GM23338 (cell line): ENCODE measurements at regions not wholly inside any gene's neighbourhood (a gene's known extent, or its start where the extent isn't known, plus 50 kb on each side); places are given as distances from the start of the nearest gene placed in this dataset.

Source experiments
- ATAC-seq: fragments of 200-7000 bp; cut with Tn5 transposase; 3 replicates; pipeline ENCODE4 v1.9.1; 2020
- DNase-seq: peaks from one replicate; pipeline ENCODE4 v3.0.0-alpha.2; 2015; ENCODE audit warnings: low spot score
- H2AFZ ChIP-seq: fragments of 200-600 bp; sonication (generic); 2 replicates; pipeline ENCODE4 v1.8.0; 2016; ENCODE audit warnings: antibody characterized with exemption, mild to moderate bottlenecking, moderate library complexity
- H3F3A ChIP-seq: fragments of 200-600 bp; sonication (generic); replicated peaks from 2 replicates; pipeline ENCODE4 v1.8.0; 2017; ENCODE audit warnings: antibody characterized with exemption, mixed run types, low read depth
- H3K27ac ChIP-seq: fragments of 200-600 bp; sonication (generic); 2 replicates; pipeline ENCODE4 v1.6.1; 2016; ENCODE audit warnings: low read depth
- H3K27me3 ChIP-seq: fragments of 200-600 bp; sonication (generic); 2 replicates; pipeline ENCODE4 v1.8.0; 2016; ENCODE audit warnings: mild to moderate bottlenecking, mixed run types, moderate library complexity; ENCODE audit not compliant: insufficient read depth
- H3K36me3 ChIP-seq: fragments of 200-600 bp; sonication (generic); 2 replicates; pipeline ENCODE4 v1.8.0; 2016; ENCODE audit warnings: mild to moderate bottlenecking; ENCODE audit not compliant: insufficient read depth
- H3K4me1 ChIP-seq: fragments of 200-600 bp; sonication (generic); 2 replicates; pipeline ENCODE4 v1.8.0; 2016; ENCODE audit warnings: mild to moderate bottlenecking, moderate library complexity; ENCODE audit not compliant: insufficient read depth
- H3K4me2 ChIP-seq: fragments of 200-600 bp; sonication (generic); 2 replicates; pipeline ENCODE4 v1.7.1; 2017; ENCODE audit warnings: mixed run types
- H3K4me3 ChIP-seq: fragments of 200-600 bp; sonication (generic); 2 replicates; pipeline ENCODE4 v1.6.1; 2016; ENCODE audit warnings: mixed run types
- H3K79me2 ChIP-seq: fragments of 200-600 bp; sonication (generic); replicated peaks from 2 replicates; pipeline ENCODE4 v1.8.0; 2017; ENCODE audit warnings: mild to moderate bottlenecking; ENCODE audit not compliant: insufficient read depth
- H3K9me2 ChIP-seq: fragments of 200-600 bp; sonication (generic); 2 replicates; pipeline ENCODE4 v1.8.0; 2017; ENCODE audit not compliant: insufficient read depth
- H4K20me1 ChIP-seq: fragments of 200-600 bp; sonication (generic); replicated peaks from 2 replicates; pipeline ENCODE4 v1.8.0; 2017; ENCODE audit warnings: mild to moderate bottlenecking; ENCODE audit not compliant: insufficient read depth
- H3K27ac Mint-ChIP-seq: 2 replicates; pipeline ENCODE4 v1.8.0; 2020; ENCODE audit warnings: inconsistent platforms, mild to moderate bottlenecking, moderate library complexity, mixed read lengths
- H3K27me3 Mint-ChIP-seq: 3 replicates; pipeline ENCODE4 v1.8.0; 2022; ENCODE audit warnings: low read depth, mild to moderate bottlenecking, moderate library complexity, mixed read lengths, inconsistent platforms; ENCODE audit not compliant: insufficient read depth, poor library complexity
- H3K36me3 Mint-ChIP-seq: 3 replicates; pipeline ENCODE4 v1.8.0; 2021; ENCODE audit warnings: low read depth, mild to moderate bottlenecking, inconsistent platforms, moderate library complexity, mixed read lengths
- H3K4me1 Mint-ChIP-seq: 3 replicates; pipeline ENCODE4 v1.8.0; 2020; ENCODE audit warnings: mild to moderate bottlenecking, inconsistent platforms, mixed read lengths
- H3K4me3 Mint-ChIP-seq: 3 replicates; pipeline ENCODE4 v1.8.0; 2021; ENCODE audit warnings: moderate library complexity, mild to moderate bottlenecking, inconsistent platforms, mixed read lengths
- H3K9me3 Mint-ChIP-seq: 3 replicates; pipeline ENCODE4 v1.8.0; 2020; ENCODE audit warnings: moderate library complexity, mild to moderate bottlenecking, inconsistent platforms, mixed read lengths
- CREB1 ChIP-seq: fragments of 250-450 bp; sonication (Bioruptor Pico); IDR thresholded peaks from 2 replicates; pipeline ENCODE4 v1.5.0; 2020; ENCODE audit warnings: low read depth, mild to moderate bottlenecking, moderate library complexity
- EZH2 ChIP-seq: fragments of 200-600 bp; sonication (generic); IDR thresholded peaks from one replicate; pipeline ENCODE4 v1.8.0; 2017; ENCODE audit warnings: antibody characterized with exemption, mild to moderate bottlenecking, low read depth; ENCODE audit not compliant: unreplicated experiment
- EZH2phosphoT487 ChIP-seq: fragments of 200-600 bp; sonication (generic); IDR thresholded peaks from one replicate; pipeline ENCODE4 v1.8.1; 2018; ENCODE audit warnings: antibody characterized with exemption; ENCODE audit not compliant: unreplicated experiment
- JUNB ChIP-seq: IDR thresholded peaks from one replicate; pipeline ENCODE4 v1.6.1; 2016; ENCODE audit warnings: antibody characterized with exemption; ENCODE audit not compliant: unreplicated experiment
- NANOG ChIP-seq: IDR thresholded peaks from 2 replicates; pipeline ENCODE4 v1.6.1; 2016; ENCODE audit warnings: antibody characterized with exemption, borderline replicate concordance
- POLR2AphosphoS5 ChIP-seq: IDR thresholded peaks from 2 replicates; pipeline ENCODE4 v1.6.1; 2016; ENCODE audit warnings: antibody characterized with exemption, low read depth
- STAT1 ChIP-seq: IDR thresholded peaks from one replicate; pipeline ENCODE4 v1.6.1; 2016; ENCODE audit warnings: antibody characterized with exemption; ENCODE audit not compliant: unreplicated experiment
- ZNF114 ChIP-seq: fragments of 250-450 bp; sonication (Bioruptor Pico); IDR thresholded peaks from 2 replicates; pipeline ENCODE4 v1.5.0; 2020; ENCODE audit warnings: mild to moderate bottlenecking, moderate library complexity
- ZNF331 ChIP-seq: fragments of 250-450 bp; sonication (Bioruptor Pico); IDR thresholded peaks from 2 replicates; pipeline ENCODE4 v1.5.0; 2020; ENCODE audit warnings: low read depth, mild to moderate bottlenecking, moderate library complexity
- TF ChIP-seq, protein P1 (sequence below), 2 experiments: fragments of 200-600 bp in 1 of 2; sonication (generic) in 1 of 2; conservative IDR thresholded peaks; 2 replicates each; pipeline versions ENCODE4 v1.5.1 to v1.6.1; 2016 to 2017; ENCODE audit warnings: antibody characterized with exemption in 2 of 2, low read depth in 2 of 2, mild to moderate bottlenecking in 2 of 2, moderate library complexity in 1 of 2
- TF ChIP-seq, protein P2 (sequence below): IDR thresholded peaks from 2 replicates; pipeline ENCODE4 v1.6.1; 2016; ENCODE audit warnings: antibody characterized with exemption
- TF ChIP-seq, protein P3 (sequence below): fragments of 250-450 bp; sonication (Bioruptor Pico); IDR thresholded peaks from 2 replicates; pipeline ENCODE4 v1.5.0; 2020; ENCODE audit warnings: mild to moderate bottlenecking, moderate library complexity
- TF ChIP-seq, protein P4 (sequence below): IDR thresholded peaks from one replicate; pipeline ENCODE4 v1.6.1; 2018; ENCODE audit warnings: antibody characterized with exemption; ENCODE audit not compliant: unreplicated experiment

DNA sequence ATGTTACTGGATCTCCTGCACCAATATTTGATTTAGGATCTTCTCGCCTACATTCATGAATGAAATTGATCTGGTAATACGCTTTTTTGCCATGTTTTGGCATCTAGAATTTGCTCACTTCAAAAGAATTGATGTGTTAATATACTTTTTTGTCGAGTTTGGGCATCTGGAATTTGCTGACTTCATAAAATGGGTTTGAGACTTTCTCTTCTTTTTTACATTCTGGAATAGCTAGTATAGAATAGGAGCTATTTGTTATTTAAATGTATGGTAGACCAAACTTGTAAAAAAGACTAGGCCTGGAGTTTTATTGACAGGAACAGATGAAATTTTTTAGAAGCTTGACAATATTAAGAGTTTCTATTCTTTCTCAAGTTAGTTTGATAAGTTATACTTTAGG is 404.9 kb upstream of the TENM3 start:
- no peaks in the 10 kb centered on the region for H3K9me3 Mint-ChIP-seq
- no peak overlapping the region for H3K4me3 Mint-ChIP-seq
- no peaks in the 10 kb centered on the region for H3K4me1 ChIP-seq
- no peaks in the 10 kb centered on the region for H3K27me3 Mint-ChIP-seq
- H3K27me3 ChIP-seq, result no peaks in the 10 kb centered on the region
- H3K4me3 ChIP-seq, result no peak overlapping the region
- DNase-seq (no peak), ATAC-seq (no peak)
- H3K4me1 Mint-ChIP-seq, result peaks cover 2% of the 10 kb centered on the region; the same call in 2 of the 3 replicates
- no peaks in the 10 kb centered on the region for H4K20me1 ChIP-seq
- H3K27ac Mint-ChIP-seq, result no peak overlapping the region
- H3F3A ChIP-seq, result no peaks in the 10 kb centered on the region
- no peak overlapping the region for H3K27ac ChIP-seq
- TF ChIP-seq, protein P1, sequence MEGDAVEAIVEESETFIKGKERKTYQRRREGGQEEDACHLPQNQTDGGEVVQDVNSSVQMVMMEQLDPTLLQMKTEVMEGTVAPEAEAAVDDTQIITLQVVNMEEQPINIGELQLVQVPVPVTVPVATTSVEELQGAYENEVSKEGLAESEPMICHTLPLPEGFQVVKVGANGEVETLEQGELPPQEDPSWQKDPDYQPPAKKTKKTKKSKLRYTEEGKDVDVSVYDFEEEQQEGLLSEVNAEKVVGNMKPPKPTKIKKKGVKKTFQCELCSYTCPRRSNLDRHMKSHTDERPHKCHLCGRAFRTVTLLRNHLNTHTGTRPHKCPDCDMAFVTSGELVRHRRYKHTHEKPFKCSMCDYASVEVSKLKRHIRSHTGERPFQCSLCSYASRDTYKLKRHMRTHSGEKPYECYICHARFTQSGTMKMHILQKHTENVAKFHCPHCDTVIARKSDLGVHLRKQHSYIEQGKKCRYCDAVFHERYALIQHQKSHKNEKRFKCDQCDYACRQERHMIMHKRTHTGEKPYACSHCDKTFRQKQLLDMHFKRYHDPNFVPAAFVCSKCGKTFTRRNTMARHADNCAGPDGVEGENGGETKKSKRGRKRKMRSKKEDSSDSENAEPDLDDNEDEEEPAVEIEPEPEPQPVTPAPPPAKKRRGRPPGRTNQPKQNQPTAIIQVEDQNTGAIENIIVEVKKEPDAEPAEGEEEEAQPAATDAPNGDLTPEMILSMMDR (conservative IDR thresholded peaks at IDR 0.05; ENCODE audit: low read depth in 2 of 2), result no peak
- TF ChIP-seq JUNB (no peak), STAT1 (no peak), CREB1 (CRISPR knock-in tag) (no peak), POLR2AphosphoS5 (no peak), EZH2phosphoT487 (no peak), EZH2 (no peak), ZNF331 (CRISPR knock-in tag) (no peak), NANOG (no peak), ZNF114 (CRISPR knock-in tag) (no peak)
- TF ChIP-seq, protein P2, sequence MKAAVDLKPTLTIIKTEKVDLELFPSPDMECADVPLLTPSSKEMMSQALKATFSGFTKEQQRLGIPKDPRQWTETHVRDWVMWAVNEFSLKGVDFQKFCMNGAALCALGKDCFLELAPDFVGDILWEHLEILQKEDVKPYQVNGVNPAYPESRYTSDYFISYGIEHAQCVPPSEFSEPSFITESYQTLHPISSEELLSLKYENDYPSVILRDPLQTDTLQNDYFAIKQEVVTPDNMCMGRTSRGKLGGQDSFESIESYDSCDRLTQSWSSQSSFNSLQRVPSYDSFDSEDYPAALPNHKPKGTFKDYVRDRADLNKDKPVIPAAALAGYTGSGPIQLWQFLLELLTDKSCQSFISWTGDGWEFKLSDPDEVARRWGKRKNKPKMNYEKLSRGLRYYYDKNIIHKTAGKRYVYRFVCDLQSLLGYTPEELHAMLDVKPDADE, result no peak
- TF ChIP-seq, protein P3, sequence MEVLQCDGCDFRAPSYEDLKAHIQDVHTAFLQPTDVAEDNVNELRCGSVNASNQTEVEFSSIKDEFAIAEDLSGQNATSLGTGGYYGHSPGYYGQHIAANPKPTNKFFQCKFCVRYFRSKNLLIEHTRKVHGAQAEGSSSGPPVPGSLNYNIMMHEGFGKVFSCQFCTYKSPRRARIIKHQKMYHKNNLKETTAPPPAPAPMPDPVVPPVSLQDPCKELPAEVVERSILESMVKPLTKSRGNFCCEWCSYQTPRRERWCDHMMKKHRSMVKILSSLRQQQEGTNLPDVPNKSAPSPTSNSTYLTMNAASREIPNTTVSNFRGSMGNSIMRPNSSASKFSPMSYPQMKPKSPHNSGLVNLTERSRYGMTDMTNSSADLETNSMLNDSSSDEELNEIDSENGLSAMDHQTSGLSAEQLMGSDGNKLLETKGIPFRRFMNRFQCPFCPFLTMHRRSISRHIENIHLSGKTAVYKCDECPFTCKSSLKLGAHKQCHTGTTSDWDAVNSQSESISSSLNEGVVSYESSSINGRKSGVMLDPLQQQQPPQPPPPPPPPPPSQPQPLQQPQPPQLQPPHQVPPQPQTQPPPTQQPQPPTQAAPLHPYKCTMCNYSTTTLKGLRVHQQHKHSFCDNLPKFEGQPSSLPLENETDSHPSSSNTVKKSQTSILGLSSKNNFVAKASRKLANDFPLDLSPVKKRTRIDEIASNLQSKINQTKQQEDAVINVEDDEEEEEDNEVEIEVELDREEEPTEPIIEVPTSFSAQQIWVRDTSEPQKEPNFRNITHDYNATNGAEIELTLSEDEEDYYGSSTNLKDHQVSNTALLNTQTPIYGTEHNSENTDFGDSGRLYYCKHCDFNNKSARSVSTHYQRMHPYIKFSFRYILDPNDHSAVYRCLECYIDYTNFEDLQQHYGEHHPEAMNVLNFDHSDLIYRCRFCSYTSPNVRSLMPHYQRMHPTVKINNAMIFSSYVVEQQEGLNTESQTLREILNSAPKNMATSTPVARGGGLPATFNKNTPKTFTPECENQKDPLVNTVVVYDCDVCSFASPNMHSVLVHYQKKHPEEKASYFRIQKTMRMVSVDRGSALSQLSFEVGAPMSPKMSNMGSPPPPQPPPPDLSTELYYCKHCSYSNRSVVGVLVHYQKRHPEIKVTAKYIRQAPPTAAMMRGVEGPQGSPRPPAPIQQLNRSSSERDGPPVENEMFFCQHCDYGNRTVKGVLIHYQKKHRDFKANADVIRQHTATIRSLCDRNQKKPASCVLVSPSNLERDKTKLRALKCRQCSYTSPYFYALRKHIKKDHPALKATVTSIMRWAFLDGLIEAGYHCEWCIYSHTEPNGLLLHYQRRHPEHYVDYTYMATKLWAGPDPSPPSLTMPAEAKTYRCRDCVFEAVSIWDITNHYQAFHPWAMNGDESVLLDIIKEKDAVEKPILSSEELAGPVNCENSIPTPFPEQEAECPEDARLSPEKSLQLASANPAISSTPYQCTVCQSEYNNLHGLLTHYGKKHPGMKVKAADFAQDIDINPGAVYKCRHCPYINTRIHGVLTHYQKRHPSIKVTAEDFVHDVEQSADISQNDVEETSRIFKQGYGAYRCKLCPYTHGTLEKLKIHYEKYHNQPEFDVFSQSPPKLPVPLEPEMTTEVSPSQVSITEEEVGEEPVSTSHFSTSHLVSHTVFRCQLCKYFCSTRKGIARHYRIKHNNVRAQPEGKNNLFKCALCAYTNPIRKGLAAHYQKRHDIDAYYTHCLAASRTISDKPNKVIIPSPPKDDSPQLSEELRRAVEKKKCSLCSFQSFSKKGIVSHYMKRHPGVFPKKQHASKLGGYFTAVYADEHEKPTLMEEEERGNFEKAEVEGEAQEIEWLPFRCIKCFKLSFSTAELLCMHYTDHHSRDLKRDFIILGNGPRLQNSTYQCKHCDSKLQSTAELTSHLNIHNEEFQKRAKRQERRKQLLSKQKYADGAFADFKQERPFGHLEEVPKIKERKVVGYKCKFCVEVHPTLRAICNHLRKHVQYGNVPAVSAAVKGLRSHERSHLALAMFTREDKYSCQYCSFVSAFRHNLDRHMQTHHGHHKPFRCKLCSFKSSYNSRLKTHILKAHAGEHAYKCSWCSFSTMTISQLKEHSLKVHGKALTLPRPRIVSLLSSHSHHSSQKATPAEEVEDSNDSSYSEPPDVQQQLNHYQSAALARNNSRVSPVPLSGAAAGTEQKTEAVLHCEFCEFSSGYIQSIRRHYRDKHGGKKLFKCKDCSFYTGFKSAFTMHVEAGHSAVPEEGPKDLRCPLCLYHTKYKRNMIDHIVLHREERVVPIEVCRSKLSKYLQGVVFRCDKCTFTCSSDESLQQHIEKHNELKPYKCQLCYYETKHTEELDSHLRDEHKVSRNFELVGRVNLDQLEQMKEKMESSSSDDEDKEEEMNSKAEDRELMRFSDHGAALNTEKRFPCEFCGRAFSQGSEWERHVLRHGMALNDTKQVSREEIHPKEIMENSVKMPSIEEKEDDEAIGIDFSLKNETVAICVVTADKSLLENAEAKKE (CRISPR knock-in tag), result no peak
- TF ChIP-seq, protein P4, sequence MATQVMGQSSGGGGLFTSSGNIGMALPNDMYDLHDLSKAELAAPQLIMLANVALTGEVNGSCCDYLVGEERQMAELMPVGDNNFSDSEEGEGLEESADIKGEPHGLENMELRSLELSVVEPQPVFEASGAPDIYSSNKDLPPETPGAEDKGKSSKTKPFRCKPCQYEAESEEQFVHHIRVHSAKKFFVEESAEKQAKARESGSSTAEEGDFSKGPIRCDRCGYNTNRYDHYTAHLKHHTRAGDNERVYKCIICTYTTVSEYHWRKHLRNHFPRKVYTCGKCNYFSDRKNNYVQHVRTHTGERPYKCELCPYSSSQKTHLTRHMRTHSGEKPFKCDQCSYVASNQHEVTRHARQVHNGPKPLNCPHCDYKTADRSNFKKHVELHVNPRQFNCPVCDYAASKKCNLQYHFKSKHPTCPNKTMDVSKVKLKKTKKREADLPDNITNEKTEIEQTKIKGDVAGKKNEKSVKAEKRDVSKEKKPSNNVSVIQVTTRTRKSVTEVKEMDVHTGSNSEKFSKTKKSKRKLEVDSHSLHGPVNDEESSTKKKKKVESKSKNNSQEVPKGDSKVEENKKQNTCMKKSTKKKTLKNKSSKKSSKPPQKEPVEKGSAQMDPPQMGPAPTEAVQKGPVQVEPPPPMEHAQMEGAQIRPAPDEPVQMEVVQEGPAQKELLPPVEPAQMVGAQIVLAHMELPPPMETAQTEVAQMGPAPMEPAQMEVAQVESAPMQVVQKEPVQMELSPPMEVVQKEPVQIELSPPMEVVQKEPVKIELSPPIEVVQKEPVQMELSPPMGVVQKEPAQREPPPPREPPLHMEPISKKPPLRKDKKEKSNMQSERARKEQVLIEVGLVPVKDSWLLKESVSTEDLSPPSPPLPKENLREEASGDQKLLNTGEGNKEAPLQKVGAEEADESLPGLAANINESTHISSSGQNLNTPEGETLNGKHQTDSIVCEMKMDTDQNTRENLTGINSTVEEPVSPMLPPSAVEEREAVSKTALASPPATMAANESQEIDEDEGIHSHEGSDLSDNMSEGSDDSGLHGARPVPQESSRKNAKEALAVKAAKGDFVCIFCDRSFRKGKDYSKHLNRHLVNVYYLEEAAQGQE, result no peak
- H2AFZ ChIP-seq, result no peak overlapping the region
- no peaks in the 10 kb centered on the region for H3K79me2 ChIP-seq
- no peak overlapping the region for H3K4me2 ChIP-seq
- 0 out of 2 replicates have a peak, but pooled peaks cover under 1% of the 10 kb centered on the region for H3K9me2 ChIP-seq
- H3K36me3 Mint-ChIP-seq, result no peaks in the 10 kb centered on the region
- H3K36me3 ChIP-seq, result no peaks in the 10 kb centered on the region
